ENCODE measurements at regions not wholly inside any gene's neighbourhood (a gene's known extent, or its start where the extent isn't known, plus 50 kb on each side); places are given as distances from the start of the nearest gene placed in this dataset.

DNA sequence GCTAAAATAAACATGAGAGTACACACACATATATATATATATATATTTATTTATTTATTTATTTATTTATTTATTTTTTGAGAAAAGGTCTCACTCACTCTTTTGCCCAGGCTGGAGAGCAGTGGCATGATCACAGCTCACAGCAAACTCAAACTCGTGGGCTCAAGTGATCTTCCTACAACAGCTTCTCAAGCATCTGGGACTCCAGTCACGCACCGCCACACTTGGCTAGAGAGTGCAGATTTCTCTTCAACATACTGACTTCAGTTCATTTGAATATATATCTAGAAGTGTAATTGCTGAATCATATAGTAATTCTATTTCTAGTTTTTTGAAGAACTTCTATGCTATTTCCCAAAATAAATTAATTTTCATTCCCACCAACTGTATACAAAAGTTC, 1711.8 kb downstream of the SLITRK5 start (continued):
- TF ChIP-seq, protein P1, sequence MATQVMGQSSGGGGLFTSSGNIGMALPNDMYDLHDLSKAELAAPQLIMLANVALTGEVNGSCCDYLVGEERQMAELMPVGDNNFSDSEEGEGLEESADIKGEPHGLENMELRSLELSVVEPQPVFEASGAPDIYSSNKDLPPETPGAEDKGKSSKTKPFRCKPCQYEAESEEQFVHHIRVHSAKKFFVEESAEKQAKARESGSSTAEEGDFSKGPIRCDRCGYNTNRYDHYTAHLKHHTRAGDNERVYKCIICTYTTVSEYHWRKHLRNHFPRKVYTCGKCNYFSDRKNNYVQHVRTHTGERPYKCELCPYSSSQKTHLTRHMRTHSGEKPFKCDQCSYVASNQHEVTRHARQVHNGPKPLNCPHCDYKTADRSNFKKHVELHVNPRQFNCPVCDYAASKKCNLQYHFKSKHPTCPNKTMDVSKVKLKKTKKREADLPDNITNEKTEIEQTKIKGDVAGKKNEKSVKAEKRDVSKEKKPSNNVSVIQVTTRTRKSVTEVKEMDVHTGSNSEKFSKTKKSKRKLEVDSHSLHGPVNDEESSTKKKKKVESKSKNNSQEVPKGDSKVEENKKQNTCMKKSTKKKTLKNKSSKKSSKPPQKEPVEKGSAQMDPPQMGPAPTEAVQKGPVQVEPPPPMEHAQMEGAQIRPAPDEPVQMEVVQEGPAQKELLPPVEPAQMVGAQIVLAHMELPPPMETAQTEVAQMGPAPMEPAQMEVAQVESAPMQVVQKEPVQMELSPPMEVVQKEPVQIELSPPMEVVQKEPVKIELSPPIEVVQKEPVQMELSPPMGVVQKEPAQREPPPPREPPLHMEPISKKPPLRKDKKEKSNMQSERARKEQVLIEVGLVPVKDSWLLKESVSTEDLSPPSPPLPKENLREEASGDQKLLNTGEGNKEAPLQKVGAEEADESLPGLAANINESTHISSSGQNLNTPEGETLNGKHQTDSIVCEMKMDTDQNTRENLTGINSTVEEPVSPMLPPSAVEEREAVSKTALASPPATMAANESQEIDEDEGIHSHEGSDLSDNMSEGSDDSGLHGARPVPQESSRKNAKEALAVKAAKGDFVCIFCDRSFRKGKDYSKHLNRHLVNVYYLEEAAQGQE (IDR thresholded peaks at IDR 0.05; ENCODE audit: unreplicated experiment), result no peak
- no peak for TF ChIP-seq EZH2 (IDR thresholded peaks at IDR 0.05; ENCODE audit: low read depth, unreplicated experiment)
- TF ChIP-seq JUNB (IDR thresholded peaks at IDR 0.05; ENCODE audit: unreplicated experiment), result no peak
- TF ChIP-seq POLR2AphosphoS5 (IDR thresholded peaks at IDR 0.05; ENCODE audit: low read depth), result no peak
- no peak for TF ChIP-seq EZH2phosphoT487 (IDR thresholded peaks at IDR 0.05; ENCODE audit: unreplicated experiment)
- TF ChIP-seq STAT1 (IDR thresholded peaks at IDR 0.05; ENCODE audit: unreplicated experiment), result no peak
- TF ChIP-seq, protein P2, sequence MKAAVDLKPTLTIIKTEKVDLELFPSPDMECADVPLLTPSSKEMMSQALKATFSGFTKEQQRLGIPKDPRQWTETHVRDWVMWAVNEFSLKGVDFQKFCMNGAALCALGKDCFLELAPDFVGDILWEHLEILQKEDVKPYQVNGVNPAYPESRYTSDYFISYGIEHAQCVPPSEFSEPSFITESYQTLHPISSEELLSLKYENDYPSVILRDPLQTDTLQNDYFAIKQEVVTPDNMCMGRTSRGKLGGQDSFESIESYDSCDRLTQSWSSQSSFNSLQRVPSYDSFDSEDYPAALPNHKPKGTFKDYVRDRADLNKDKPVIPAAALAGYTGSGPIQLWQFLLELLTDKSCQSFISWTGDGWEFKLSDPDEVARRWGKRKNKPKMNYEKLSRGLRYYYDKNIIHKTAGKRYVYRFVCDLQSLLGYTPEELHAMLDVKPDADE (IDR thresholded peaks at IDR 0.05), result no peak

DNA sequence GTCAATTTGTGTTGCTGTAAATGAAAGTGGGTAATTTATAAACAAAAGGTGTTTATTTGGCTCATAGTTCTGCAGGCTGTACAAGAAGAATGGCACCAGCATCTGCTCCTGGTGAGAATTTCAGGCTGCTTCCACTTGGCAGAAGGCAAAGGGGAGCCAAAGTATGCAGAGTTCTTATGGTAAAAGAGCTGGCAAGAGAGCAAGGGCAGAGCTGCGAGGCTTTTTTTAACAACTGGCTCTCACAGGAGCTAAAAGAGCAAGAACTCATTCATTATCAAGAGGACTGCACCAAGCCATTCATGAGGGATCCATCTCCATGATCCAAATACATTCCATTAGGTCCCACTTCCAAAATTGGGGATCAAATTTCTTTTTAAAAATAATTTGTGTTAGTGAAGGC, 1712.7 kb downstream of the SLITRK5 start:
- no peak overlapping the region for H3K27ac Mint-ChIP-seq
- no peaks in the 10 kb centered on the region for H3F3A ChIP-seq (replicated peaks; ENCODE audit: low read depth)

More for the DNA sequence above, 1712.7 kb downstream of the SLITRK5 start:
- no peaks in the 10 kb centered on the region for H3K79me2 ChIP-seq (replicated peaks; ENCODE audit: insufficient read depth)
- H3K9me2 ChIP-seq (ENCODE audit: insufficient read depth), result peaks cover 2% of the 10 kb centered on the region; the same call in 1 of the 2 replicates
- H3K4me2 ChIP-seq, result no peak overlapping the region
- Mint-ChIP-seq H3K27me3 (ENCODE audit: insufficient read depth, low read depth, poor library complexity) (peaks cover 6% of the 10 kb centered on the region), H3K9me3 (peaks cover 6% of the 10 kb centered on the region), H3K36me3 (ENCODE audit: low read depth) (peaks cover 7% of the 10 kb centered on the region), H3K4me1 (peaks cover 3% of the 10 kb centered on the region; the same call in 1 of the 3 replicates), H3K4me3 (no peak overlapping the region)
- no peaks in the 10 kb centered on the region for H3K36me3 ChIP-seq (ENCODE audit: insufficient read depth)
- TF ChIP-seq, protein P2 (IDR thresholded peaks at IDR 0.05), result no peak
- TF ChIP-seq ZNF331 (CRISPR knock-in tag; IDR thresholded peaks at IDR 0.05; ENCODE audit: low read depth), result no peak
- no peak for TF ChIP-seq ZNF114 (CRISPR knock-in tag; IDR thresholded peaks at IDR 0.05)
- TF ChIP-seq JUNB (IDR thresholded peaks at IDR 0.05; ENCODE audit: unreplicated experiment), result no peak
- no peak for TF ChIP-seq CREB1 (CRISPR knock-in tag; IDR thresholded peaks at IDR 0.05; ENCODE audit: low read depth)
- no peak for TF ChIP-seq STAT1 (IDR thresholded peaks at IDR 0.05; ENCODE audit: unreplicated experiment)
- TF ChIP-seq EZH2phosphoT487 (IDR thresholded peaks at IDR 0.05; ENCODE audit: unreplicated experiment), result no peak
- TF ChIP-seq EZH2 (IDR thresholded peaks at IDR 0.05; ENCODE audit: low read depth, unreplicated experiment), result no peak
- TF ChIP-seq, protein P3, sequence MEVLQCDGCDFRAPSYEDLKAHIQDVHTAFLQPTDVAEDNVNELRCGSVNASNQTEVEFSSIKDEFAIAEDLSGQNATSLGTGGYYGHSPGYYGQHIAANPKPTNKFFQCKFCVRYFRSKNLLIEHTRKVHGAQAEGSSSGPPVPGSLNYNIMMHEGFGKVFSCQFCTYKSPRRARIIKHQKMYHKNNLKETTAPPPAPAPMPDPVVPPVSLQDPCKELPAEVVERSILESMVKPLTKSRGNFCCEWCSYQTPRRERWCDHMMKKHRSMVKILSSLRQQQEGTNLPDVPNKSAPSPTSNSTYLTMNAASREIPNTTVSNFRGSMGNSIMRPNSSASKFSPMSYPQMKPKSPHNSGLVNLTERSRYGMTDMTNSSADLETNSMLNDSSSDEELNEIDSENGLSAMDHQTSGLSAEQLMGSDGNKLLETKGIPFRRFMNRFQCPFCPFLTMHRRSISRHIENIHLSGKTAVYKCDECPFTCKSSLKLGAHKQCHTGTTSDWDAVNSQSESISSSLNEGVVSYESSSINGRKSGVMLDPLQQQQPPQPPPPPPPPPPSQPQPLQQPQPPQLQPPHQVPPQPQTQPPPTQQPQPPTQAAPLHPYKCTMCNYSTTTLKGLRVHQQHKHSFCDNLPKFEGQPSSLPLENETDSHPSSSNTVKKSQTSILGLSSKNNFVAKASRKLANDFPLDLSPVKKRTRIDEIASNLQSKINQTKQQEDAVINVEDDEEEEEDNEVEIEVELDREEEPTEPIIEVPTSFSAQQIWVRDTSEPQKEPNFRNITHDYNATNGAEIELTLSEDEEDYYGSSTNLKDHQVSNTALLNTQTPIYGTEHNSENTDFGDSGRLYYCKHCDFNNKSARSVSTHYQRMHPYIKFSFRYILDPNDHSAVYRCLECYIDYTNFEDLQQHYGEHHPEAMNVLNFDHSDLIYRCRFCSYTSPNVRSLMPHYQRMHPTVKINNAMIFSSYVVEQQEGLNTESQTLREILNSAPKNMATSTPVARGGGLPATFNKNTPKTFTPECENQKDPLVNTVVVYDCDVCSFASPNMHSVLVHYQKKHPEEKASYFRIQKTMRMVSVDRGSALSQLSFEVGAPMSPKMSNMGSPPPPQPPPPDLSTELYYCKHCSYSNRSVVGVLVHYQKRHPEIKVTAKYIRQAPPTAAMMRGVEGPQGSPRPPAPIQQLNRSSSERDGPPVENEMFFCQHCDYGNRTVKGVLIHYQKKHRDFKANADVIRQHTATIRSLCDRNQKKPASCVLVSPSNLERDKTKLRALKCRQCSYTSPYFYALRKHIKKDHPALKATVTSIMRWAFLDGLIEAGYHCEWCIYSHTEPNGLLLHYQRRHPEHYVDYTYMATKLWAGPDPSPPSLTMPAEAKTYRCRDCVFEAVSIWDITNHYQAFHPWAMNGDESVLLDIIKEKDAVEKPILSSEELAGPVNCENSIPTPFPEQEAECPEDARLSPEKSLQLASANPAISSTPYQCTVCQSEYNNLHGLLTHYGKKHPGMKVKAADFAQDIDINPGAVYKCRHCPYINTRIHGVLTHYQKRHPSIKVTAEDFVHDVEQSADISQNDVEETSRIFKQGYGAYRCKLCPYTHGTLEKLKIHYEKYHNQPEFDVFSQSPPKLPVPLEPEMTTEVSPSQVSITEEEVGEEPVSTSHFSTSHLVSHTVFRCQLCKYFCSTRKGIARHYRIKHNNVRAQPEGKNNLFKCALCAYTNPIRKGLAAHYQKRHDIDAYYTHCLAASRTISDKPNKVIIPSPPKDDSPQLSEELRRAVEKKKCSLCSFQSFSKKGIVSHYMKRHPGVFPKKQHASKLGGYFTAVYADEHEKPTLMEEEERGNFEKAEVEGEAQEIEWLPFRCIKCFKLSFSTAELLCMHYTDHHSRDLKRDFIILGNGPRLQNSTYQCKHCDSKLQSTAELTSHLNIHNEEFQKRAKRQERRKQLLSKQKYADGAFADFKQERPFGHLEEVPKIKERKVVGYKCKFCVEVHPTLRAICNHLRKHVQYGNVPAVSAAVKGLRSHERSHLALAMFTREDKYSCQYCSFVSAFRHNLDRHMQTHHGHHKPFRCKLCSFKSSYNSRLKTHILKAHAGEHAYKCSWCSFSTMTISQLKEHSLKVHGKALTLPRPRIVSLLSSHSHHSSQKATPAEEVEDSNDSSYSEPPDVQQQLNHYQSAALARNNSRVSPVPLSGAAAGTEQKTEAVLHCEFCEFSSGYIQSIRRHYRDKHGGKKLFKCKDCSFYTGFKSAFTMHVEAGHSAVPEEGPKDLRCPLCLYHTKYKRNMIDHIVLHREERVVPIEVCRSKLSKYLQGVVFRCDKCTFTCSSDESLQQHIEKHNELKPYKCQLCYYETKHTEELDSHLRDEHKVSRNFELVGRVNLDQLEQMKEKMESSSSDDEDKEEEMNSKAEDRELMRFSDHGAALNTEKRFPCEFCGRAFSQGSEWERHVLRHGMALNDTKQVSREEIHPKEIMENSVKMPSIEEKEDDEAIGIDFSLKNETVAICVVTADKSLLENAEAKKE (CRISPR knock-in tag; IDR thresholded peaks at IDR 0.05), result no peak
- no peak overlapping the region for H3K4me3 ChIP-seq
- H2AFZ ChIP-seq, result no peak overlapping the region
- ATAC-seq (no peak), DNase-seq (ENCODE audit: low spot score) (no peak)
- H4K20me1 ChIP-seq (replicated peaks; ENCODE audit: insufficient read depth), result no peaks in the 10 kb centered on the region
- no peak overlapping the region for H3K27ac ChIP-seq (ENCODE audit: low read depth)
- H3K4me1 ChIP-seq (ENCODE audit: insufficient read depth), result no peaks in the 10 kb centered on the region
- no peaks in the 10 kb centered on the region for H3K27me3 ChIP-seq (ENCODE audit: insufficient read depth)

All from GM23338 (cell line).